SHP77 treated with DMSO at 0.1 percent for 48 hours (cell line): ENCODE measurements at regions not wholly inside any gene's neighbourhood (a gene's known extent, or its start where the extent isn't known, plus 50 kb on each side); places are given as distances from the start of the nearest gene placed in this dataset.
"Not testable (repeated sequence)": the region's sequence is repeated elsewhere in the genome, so short reads cannot be mapped to it uniquely, and the experiment has no call there.

ENCODE experiments used
- DNase-seq: peaks from one replicate; lab custom pipeline; 2025; lab: John Stamatoyannopoulos, UW

GRCh38 chr6:147911057-147911456 lies 402.6 kb downstream of the SAMD5 start:
- DNase-seq = no peak

GRCh38 chr6:147911686-147912085 lies 403.2 kb downstream of the SAMD5 start:
- no peak for DNase-seq

GRCh38 chr6:147922799-147923198 lies 414.3 kb downstream of the SAMD5 start:
- DNase-seq = no peak

- no peak for DNase-seq
Measured at GRCh38 chr6:147924598-147924997, 416.1 kb downstream of the SAMD5 start.

- no peak for DNase-seq
Measured at GRCh38 chr6:147925826-147926225, 416.8 kb upstream of the SASH1 start.

GRCh38 chr6:147930745-147931144 lies 411.9 kb upstream of the SASH1 start:
- no peak for DNase-seq

- no peak for DNase-seq
Measured at GRCh38 chr6:147933224-147933623, 409.4 kb upstream of the SASH1 start.

GRCh38 chr6:147935656-147936055 lies 407.0 kb upstream of the SASH1 start:
- no peak for DNase-seq

- DNase-seq = no peak
Measured at GRCh38 chr6:147936703-147937470, 405.8 kb upstream of the SASH1 start.

- no peak for DNase-seq
Measured at GRCh38 chr6:147941143-147941542, 401.5 kb upstream of the SASH1 start.

- no peak for DNase-seq
Measured at GRCh38 chr6:147942363-147942762, 400.3 kb upstream of the SASH1 start.

- no peak for DNase-seq
Measured at GRCh38 chr6:147944122-147944521, 398.5 kb upstream of the SASH1 start.

- DNase-seq = no peak
Measured at GRCh38 chr6:147947521-147947920, 395.1 kb upstream of the SASH1 start.

GRCh38 chr6:147949981-147950622 lies 392.5 kb upstream of the SASH1 start:
- no peak for DNase-seq

- no peak for DNase-seq
Measured at GRCh38 chr6:147950623-147950987, 392.0 kb upstream of the SASH1 start.

GRCh38 chr6:147951726-147952125 lies 390.9 kb upstream of the SASH1 start:
- no peak for DNase-seq

- DNase-seq = no peak
Measured at GRCh38 chr6:147954938-147955337, 387.7 kb upstream of the SASH1 start.

- DNase-seq = no peak
Measured at GRCh38 chr6:147958683-147959082, 384.0 kb upstream of the SASH1 start.

- DNase-seq = no peak
Measured at GRCh38 chr6:147961481-147962141, 381.0 kb upstream of the SASH1 start.

GRCh38 chr6:147965448-147965847 lies 377.2 kb upstream of the SASH1 start:
- DNase-seq = not testable (repeated sequence)

- no peak for DNase-seq
Measured at GRCh38 chr6:147970970-147971369, 371.7 kb upstream of the SASH1 start.

- DNase-seq = no peak
Measured at GRCh38 chr6:147972448-147972847, 370.2 kb upstream of the SASH1 start.

- no peak for DNase-seq
Measured at GRCh38 chr6:147973806-147974205, 368.8 kb upstream of the SASH1 start.
